ENCODE measurements at regions not wholly inside any gene's neighbourhood (a gene's known extent, or its start where the extent isn't known, plus 50 kb on each side); places are given as distances from the start of the nearest gene placed in this dataset.

GRCh38 chr7:17558135-17558534 is 259.7 kb downstream of the AHR start:
- H3K4me3 ChIP-seq (ENCODE audit: low read length, poor library complexity, severe bottlenecking), result no peak overlapping the region
- no peak for TF ChIP-seq EZH2phosphoT487 (IDR thresholded peaks at IDR 0.05; ENCODE audit: borderline replicate concordance)
- H3K36me3 ChIP-seq (ENCODE audit: insufficient read depth, low read length), result no peaks in the 10 kb centered on the region
- H3K9me3 ChIP-seq (ENCODE audit: insufficient read depth, low read depth, low read length), result no peaks in the 10 kb centered on the region
- no peak overlapping the region for H2AFZ ChIP-seq (ENCODE audit: low read length)
- H3K4me1 ChIP-seq (ENCODE audit: insufficient read depth, low read length, poor library complexity, severe bottlenecking), result no peaks in the 10 kb centered on the region
- H3K79me2 ChIP-seq (ENCODE audit: insufficient read depth, low read length), result no peaks in the 10 kb centered on the region
- H4K20me1 ChIP-seq (ENCODE audit: insufficient read depth, low read length, poor library complexity, severe bottlenecking), result no peaks in the 10 kb centered on the region
- H3K27me3 ChIP-seq (ENCODE audit: insufficient read depth, low read length, poor library complexity, severe bottlenecking), result peaks cover 63% of the 10 kb centered on the region
- no peaks in the 10 kb centered on the region for H3K9me2 ChIP-seq (replicated peaks; ENCODE audit: low read depth, low read length)
- H3K9ac ChIP-seq (ENCODE audit: low read depth, low read length, poor library complexity, severe bottlenecking), result no peak overlapping the region
- no peaks in the 10 kb centered on the region for H3F3A ChIP-seq (ENCODE audit: low read depth)
- H3K4me2 ChIP-seq (ENCODE audit: low read depth, low read length, poor library complexity, severe bottlenecking), result no peak overlapping the region

- TF ChIP-seq CTCF (conservative IDR thresholded peaks at IDR 0.05; ENCODE audit: low read length) (no peak), EZH2phosphoT487 (IDR thresholded peaks at IDR 0.05; ENCODE audit: borderline replicate concordance) (no peak)
- Histone ChIP-seq H4K20me1 (ENCODE audit: insufficient read depth, low read length, poor library complexity, severe bottlenecking) (no peaks in the 10 kb centered on the region), H3K4me2 (ENCODE audit: low read depth, low read length, poor library complexity, severe bottlenecking) (no peak overlapping the region), H3K79me2 (ENCODE audit: insufficient read depth, low read length) (no peaks in the 10 kb centered on the region), H3F3A (ENCODE audit: low read depth) (no peaks in the 10 kb centered on the region), H3K4me1 (ENCODE audit: insufficient read depth, low read length, poor library complexity, severe bottlenecking) (no peaks in the 10 kb centered on the region), H3K9ac (ENCODE audit: low read depth, low read length, poor library complexity, severe bottlenecking) (no peak overlapping the region), H3K27me3 (ENCODE audit: insufficient read depth, low read length, poor library complexity, severe bottlenecking) (peaks cover 66% of the 10 kb centered on the region), H2AFZ (ENCODE audit: low read length) (no peak overlapping the region), H3K4me3 (ENCODE audit: low read length, poor library complexity, severe bottlenecking) (no peak overlapping the region), H3K9me3 (ENCODE audit: insufficient read depth, low read depth, low read length) (no peaks in the 10 kb centered on the region), H3K36me3 (ENCODE audit: insufficient read depth, low read length) (no peaks in the 10 kb centered on the region), H3K9me2 (replicated peaks; ENCODE audit: low read depth, low read length) (no peaks in the 10 kb centered on the region)
Observed at GRCh38 chr7:17558558-17559332, 260.3 kb downstream of the AHR start.

- no peaks in the 10 kb centered on the region for H3K36me3 ChIP-seq (ENCODE audit: insufficient read depth, low read length)
- H2AFZ ChIP-seq (ENCODE audit: low read length), result no peak overlapping the region
- peaks cover 66% of the 10 kb centered on the region for H3K27me3 ChIP-seq (ENCODE audit: insufficient read depth, low read length, poor library complexity, severe bottlenecking)
- H3K9ac ChIP-seq (ENCODE audit: low read depth, low read length, poor library complexity, severe bottlenecking), result no peak overlapping the region
- TF ChIP-seq CTCF (conservative IDR thresholded peaks at IDR 0.05; ENCODE audit: low read length) (no peak), EZH2phosphoT487 (IDR thresholded peaks at IDR 0.05; ENCODE audit: borderline replicate concordance) (no peak)
- no peak overlapping the region for H3K4me3 ChIP-seq (ENCODE audit: low read length, poor library complexity, severe bottlenecking)
- no peaks in the 10 kb centered on the region for H3K79me2 ChIP-seq (ENCODE audit: insufficient read depth, low read length)
- no peaks in the 10 kb centered on the region for H3K9me2 ChIP-seq (replicated peaks; ENCODE audit: low read depth, low read length)
- no peaks in the 10 kb centered on the region for H3K9me3 ChIP-seq (ENCODE audit: insufficient read depth, low read depth, low read length)
- no peaks in the 10 kb centered on the region for H3K4me1 ChIP-seq (ENCODE audit: insufficient read depth, low read length, poor library complexity, severe bottlenecking)
- H3K4me2 ChIP-seq (ENCODE audit: low read depth, low read length, poor library complexity, severe bottlenecking), result no peak overlapping the region
- no peaks in the 10 kb centered on the region for H4K20me1 ChIP-seq (ENCODE audit: insufficient read depth, low read length, poor library complexity, severe bottlenecking)
- no peaks in the 10 kb centered on the region for H3F3A ChIP-seq (ENCODE audit: low read depth)
Observed at GRCh38 chr7:17559388-17559787, 260.9 kb downstream of the AHR start.

GRCh38 chr7:17560516-17560915 is 262.1 kb downstream of the AHR start:
- Histone ChIP-seq H4K20me1 (ENCODE audit: insufficient read depth, low read length, poor library complexity, severe bottlenecking) (no peaks in the 10 kb centered on the region), H3K27me3 (ENCODE audit: insufficient read depth, low read length, poor library complexity, severe bottlenecking) (peaks cover 66% of the 10 kb centered on the region), H3K4me1 (ENCODE audit: insufficient read depth, low read length, poor library complexity, severe bottlenecking) (peaks cover 4% of the 10 kb centered on the region), H3K36me3 (ENCODE audit: insufficient read depth, low read length) (no peaks in the 10 kb centered on the region), H3F3A (ENCODE audit: low read depth) (no peaks in the 10 kb centered on the region), H3K4me2 (ENCODE audit: low read depth, low read length, poor library complexity, severe bottlenecking) (no peak overlapping the region), H3K9me2 (replicated peaks; ENCODE audit: low read depth, low read length) (no peaks in the 10 kb centered on the region), H3K79me2 (ENCODE audit: insufficient read depth, low read length) (no peaks in the 10 kb centered on the region), H3K4me3 (ENCODE audit: low read length, poor library complexity, severe bottlenecking) (no peak overlapping the region), H3K9ac (ENCODE audit: low read depth, low read length, poor library complexity, severe bottlenecking) (no peak overlapping the region), H3K9me3 (ENCODE audit: insufficient read depth, low read depth, low read length) (no peaks in the 10 kb centered on the region), H2AFZ (ENCODE audit: low read length) (no peak overlapping the region)
- TF ChIP-seq CTCF (conservative IDR thresholded peaks at IDR 0.05; ENCODE audit: low read length) (no peak), EZH2phosphoT487 (IDR thresholded peaks at IDR 0.05; ENCODE audit: borderline replicate concordance) (no peak)

All from Loucy (cell line).